HEK293T (cell line): ENCODE measurements at regions not wholly inside any gene's neighbourhood (a gene's known extent, or its start where the extent isn't known, plus 50 kb on each side); places are given as distances from the start of the nearest gene placed in this dataset.

Experiments
- SUZ12 ChIP-seq: fragments of 450-650 bp; IDR thresholded peaks from 2 replicates; pipeline ENCODE4 v1.6.1; 2016; ENCODE audit warnings: mild to moderate bottlenecking
- TARDBP ChIP-seq: fragments of 450-650 bp; IDR thresholded peaks from 2 replicates; pipeline ENCODE4 v1.6.1; 2016

DNA sequence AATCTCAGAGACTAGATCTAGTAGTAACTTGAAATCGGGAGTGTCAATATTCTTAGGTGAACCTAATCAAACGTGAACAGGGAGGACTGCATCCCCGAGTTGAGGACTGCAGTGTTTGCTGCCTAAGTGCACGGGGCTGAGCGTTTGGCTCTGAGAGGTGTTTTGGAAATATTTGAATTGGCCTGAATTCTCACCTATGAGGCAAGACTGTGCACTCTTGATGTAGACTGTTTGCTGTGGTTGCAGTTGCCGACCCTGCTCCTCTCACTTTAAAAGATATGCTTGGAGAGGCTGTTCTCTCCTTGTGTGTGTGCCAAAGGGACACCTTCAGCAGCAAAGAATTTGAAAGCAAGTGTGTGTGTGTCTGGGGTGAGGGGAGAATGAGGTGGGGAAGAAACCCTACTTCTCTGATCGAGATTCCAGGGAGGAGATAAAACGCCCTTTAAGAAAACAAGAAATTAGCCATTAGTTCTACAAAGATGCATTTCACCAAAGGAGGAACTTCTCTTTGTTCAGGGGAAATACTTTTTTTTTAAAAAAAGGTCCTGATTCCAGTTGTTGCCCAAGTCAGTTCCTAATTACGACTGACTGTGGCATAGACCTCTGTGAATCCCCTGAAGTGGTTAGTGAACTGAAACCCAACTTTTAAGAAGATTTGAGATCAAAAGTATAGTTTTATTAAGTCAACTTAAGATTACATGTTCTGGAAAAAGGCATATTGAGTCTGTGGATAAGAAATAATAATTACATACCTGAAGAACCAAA is 106.6 kb downstream of the DYRK2 start:
- TF ChIP-seq TARDBP (no peak), SUZ12 (no peak)
